GM12892 (cell line): ENCODE measurements at regions not wholly inside any gene's neighbourhood (a gene's known extent, or its start where the extent isn't known, plus 50 kb on each side); places are given as distances from the start of the nearest gene placed in this dataset.
"Not testable (repeated sequence)": the region's sequence is repeated elsewhere in the genome, so short reads cannot be mapped to it uniquely, and the experiment has no call there.

Experiments used
- DNase-seq: peaks from one replicate; pipeline ENCODE4 v3.0.0; 2011; ENCODE audit not compliant: insufficient read length
- FAIRE-seq: peaks from 2 replicates; lab custom pipeline; 2011; peaks lifted over from hg19 to GRCh38; lab: Jason Lieb, UNC
- POLR2A ChIP-seq: IDR thresholded peaks from 2 replicates; pipeline ENCODE4 v1.6.1; 2011; ENCODE audit warnings: low read depth, low read length, control low read depth
- POLR2AphosphoS5 ChIP-seq: IDR thresholded peaks from 2 replicates; pipeline ENCODE4 v1.6.1; 2011; ENCODE audit warnings: low read depth, low read length, control low read depth
- TAF1 ChIP-seq: IDR thresholded peaks from 2 replicates; pipeline ENCODE4 v1.6.1; 2011; ENCODE audit warnings: low read depth, mild to moderate bottlenecking, control low read depth, low read length, borderline replicate concordance

DNA sequence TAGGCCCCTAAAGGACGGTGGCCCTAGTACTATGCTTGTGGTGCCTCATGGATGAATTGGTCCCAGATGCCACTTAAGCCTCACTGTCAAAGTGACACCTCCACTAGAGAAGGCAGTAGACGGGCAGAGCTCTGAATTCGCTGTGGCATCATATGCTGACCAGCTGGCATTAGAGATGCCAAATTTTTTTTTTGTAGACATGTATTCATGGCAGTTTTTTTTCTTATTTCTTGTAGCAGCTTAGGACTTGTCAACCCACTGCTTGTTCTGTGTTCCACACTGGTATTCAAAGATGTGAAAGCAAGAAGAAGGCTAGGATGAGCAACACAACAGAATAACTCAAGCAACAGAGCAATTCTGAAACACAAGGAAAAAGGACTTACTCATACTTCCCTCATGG is 212.5 kb downstream of the DLEU7 start:
- FAIRE-seq (no peak), DNase-seq (no peak)
- TF ChIP-seq POLR2AphosphoS5 (no peak), POLR2A (no peak), TAF1 (no peak)

DNA sequence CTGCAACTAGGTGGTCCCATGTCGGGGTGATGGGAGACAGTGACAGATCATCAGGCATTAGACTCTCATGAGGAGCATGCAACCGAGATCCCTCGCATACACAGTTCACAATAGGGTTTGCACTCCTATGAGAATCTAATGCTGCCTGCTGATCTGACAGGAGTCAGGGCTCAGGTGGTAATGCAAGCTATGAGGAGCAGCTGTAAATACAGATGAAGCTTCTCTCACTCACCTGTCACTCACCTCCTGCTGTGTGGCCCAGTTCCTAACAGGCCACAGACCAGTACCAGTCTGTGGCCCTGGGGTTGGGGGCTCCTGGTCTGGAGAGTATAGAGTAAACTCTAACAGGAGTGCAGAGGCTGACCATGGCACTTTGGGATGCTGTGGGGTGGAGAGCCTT is 209.2 kb downstream of the DLEU7 start:
- TF ChIP-seq TAF1: no peak
- TF ChIP-seq POLR2A: no peak
- no peak for TF ChIP-seq POLR2AphosphoS5
- FAIRE-seq: no peak
- no peak for DNase-seq

DNA sequence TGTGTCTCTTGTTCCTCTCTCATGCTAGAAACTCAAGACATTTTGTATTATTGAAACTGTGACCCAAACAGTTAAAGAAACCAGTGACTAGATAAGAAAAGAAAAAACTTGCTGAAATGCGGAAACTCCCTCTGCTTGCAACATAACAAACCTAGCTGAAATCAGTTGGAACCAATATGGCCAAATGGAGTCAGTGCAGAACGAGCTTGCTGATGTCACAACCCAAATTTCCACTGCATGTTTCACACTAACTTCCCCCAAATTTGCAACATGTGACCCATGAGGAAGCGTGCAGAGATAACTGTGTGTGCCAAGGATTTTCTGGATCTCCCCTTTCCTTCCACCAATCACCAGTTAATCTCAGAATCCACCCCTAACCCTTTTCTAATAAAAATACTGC is 208.0 kb downstream of the DLEU7 start:
- TF ChIP-seq POLR2AphosphoS5: no peak
- no peak for TF ChIP-seq TAF1
- TF ChIP-seq POLR2A: no peak
- peak; percentile 85 for FAIRE-seq
- no peak for DNase-seq

DNA sequence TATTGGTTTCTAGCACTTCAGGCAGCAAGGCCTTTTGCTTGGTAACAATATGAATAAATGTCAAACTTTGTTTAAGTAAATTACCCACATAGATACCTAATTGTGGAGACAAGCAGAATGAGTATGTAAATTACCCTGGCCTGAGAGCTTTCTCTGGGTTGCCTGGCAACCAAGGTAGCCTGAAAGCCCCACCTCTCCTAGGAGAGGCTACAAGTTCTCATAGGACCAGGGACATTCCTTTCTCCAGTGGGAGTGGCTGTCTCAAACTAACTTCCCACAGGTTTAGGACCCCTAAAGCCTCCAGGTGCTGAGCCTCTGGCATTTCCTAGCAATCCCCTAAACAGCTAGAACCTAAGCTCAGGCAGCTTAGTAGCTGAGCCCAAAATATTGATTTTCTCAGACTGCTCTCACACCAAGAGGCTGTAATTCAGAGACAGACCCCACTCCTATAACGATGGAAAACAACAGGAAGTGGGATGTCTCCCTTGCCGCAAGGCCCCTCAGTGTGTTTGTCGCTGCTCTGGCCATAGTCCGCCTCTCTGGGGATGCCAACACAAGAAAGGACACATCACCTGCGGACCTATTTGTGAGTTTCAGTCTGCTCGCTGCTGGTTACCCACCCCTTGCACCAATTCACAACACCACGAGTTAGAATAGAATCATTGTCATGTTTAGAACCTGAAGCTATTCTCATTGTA is 207.3 kb downstream of the DLEU7 start:
- DNase-seq: no peak
- FAIRE-seq: peak; percentile 27
- TF ChIP-seq TAF1 (no peak), POLR2A (no peak), POLR2AphosphoS5 (no peak)

DNA sequence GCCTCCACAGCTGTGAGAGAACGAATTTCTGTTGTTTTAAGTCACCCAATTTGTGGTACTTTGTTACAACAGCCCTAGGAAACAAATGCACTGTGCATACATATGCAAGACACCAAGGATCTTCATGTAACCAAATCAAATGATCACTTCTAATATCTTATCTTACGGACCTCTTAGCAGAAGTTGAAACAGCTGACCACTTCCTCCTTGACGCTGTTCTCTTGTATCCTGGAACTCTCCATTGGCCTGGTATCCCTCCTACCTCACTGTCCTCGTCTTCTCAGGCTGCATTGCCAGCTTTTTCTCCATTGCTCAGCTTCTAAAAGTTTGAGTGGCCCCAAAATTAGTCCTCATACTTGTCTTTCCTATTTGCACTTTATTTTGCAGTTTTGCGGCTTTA is 200.4 kb downstream of the DLEU7 start:
- DNase-seq (no peak), FAIRE-seq (no peak)
- TF ChIP-seq POLR2A: no peak
- no peak for TF ChIP-seq TAF1
- no peak for TF ChIP-seq POLR2AphosphoS5

DNA sequence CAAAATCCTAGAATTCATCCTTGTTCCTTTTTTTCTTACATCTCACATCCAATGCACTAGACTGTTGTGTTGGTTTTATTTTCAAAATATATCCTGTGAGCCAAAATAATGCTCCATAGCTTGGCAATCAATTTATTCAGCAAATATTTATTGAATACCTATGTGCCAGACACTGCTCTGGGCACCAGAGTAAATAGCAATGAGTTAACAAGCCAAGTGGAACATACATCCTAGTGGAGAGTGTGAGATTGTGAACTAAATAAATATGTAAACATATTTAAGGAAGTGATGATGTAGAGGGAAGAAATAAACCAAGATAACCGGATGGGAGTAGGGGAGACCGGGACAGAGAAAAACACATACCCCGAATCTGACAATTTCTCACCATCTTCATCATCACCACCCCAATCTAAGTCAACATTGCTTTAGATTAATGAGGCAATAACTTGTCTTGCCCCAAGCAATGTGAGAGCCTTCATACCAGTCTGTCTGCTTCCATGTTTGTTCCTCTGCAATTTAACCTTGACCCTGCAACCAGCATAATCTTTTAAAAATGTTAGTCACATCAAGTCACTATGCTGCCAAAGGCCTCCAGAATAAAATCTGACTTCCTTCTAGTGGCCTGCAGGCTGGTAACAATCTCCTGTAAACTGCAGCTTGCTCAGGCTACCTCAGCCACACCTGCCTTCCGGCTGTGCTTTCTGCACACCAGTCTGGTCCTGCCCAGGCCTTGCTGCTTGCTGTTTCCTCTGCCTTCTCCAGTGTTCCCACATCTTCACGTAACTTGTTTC is 199.2 kb downstream of the DLEU7 start:
- no peak for DNase-seq
- no peak for FAIRE-seq
- TF ChIP-seq POLR2A (no peak), TAF1 (no peak), POLR2AphosphoS5 (no peak)

DNA sequence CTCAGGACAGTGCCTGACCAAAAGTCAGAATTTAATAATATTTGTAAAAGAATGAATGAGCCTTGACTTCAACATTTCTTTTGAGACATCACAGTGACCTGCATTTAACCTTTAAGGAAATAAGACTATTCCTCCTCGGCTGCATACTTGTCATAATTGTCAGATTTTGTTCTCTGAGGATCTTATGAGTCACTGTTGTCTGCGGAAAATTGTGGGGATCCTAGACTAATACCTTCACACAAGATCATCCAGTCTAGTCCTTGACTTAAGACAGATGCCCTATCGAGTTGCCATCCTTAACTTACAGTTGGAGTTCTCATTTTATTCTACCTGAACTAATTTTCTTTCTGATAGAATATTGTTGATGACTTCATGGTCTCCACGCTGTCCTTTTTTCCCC is 198.4 kb downstream of the DLEU7 start:
- TF ChIP-seq POLR2A (no peak), POLR2AphosphoS5 (no peak), TAF1 (no peak)
- DNase-seq: no peak
- no peak for FAIRE-seq

DNA sequence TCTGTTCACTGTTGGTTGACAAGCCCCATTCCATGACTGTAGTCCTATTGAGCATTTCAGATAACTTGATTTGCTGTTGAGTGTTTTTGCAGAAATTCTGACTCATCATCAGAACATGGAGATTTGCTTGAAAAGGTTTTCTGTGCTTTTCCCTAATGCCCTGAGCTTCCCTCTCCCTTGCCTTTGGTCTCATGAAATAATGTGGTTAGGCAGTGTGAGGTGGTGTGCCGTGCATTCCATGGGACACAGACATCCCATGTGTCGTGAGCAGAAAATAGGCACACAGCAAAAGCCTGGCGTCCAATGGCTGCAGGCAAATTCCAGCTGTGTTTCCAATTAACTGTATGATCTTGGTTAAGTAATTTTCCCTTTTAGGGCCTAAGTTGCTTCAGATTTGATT is 197.4 kb downstream of the DLEU7 start:
- no peak for TF ChIP-seq TAF1
- TF ChIP-seq POLR2A: no peak
- no peak for TF ChIP-seq POLR2AphosphoS5
- FAIRE-seq (no peak), DNase-seq (no peak)

DNA sequence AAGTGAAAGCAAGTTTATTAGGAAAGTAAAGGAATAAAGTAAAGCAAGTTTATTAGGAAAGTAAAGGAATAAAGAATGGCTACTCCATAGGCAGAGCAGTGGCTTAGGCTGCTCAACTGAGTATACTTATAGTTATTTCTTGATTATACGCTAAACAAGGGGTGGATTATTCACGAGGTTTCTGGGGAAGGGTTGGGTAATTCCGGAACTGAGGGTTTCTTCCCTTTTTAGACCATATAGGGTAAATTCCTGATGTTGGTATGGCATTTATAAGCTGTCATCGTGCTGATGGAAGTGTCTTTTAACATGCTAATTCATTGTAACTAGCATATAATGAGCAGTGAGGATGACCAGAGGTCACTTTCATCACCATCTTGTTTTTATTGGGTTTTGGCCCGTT is 194.3 kb downstream of the DLEU7 start:
- FAIRE-seq: no peak
- DNase-seq: no peak
- TF ChIP-seq TAF1: no peak
- TF ChIP-seq POLR2A: no peak
- no peak for TF ChIP-seq POLR2AphosphoS5

DNA sequence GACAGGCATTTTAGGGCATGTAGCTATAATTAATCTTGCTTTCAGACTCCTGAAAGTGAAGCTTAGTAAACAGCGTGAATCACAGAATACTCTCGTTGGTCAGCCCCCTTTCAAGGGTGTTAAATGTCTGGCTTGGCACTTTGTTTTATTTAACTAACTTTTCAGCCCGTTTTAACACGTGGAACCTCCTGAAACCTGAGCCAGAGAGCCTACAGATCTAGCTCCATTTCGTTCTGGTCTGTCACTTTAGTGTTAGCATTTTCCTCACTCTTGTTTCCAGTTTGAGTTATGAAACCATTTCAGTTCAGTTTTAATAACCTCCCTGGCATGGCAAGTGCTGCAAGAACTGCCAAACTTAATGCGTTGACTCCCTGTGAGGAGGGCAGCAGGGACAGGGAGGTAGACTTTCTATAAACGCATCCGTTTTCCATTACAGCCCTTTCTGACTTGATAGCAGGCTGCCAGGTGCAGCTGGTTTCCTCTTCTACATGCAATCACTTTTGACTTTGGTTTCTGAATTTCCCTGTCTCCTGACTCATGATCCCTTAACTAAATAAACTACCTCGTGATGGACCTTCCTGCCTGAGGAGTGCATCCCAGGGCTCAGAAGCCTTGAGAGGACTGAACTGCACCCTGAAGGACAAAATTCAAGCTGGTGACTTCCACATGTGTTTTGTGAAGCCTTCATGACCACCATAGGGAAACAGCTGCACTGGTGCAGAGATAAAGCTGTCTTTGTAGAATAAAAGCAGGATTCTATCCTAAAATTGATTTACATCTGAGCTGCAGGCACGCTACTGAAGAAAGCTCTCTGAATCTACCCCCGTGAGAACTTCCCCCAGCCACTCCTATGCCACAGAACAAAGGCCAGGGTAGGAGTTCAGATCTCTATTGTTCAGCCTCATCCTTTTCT is 192.6 kb downstream of the DLEU7 start:
- TF ChIP-seq TAF1 (no peak), POLR2A (no peak), POLR2AphosphoS5 (no peak)
- FAIRE-seq: peak; percentile 30
- no peak for DNase-seq

DNA sequence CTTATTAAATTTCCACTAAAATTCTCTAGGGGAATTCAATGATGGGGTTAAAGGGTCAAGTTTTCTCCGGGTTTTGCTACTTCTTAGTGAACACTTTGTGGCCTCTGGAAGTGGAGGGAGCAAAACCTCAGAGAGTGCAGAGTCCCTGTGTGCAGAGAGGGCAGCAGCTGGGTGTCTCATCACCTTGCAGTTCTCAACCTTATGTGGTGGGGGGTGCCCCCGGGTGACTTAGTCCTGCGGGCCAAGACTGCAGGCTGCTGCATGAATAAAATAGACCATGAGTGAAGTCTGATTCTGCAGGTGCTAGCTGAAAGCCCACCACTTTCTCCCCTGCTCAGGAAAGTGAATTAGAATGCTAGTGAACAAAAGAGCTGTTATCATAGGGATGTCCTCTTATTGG is 191.6 kb downstream of the DLEU7 start:
- no peak for TF ChIP-seq TAF1
- TF ChIP-seq POLR2A: no peak
- DNase-seq (no peak), FAIRE-seq (no peak)

DNA sequence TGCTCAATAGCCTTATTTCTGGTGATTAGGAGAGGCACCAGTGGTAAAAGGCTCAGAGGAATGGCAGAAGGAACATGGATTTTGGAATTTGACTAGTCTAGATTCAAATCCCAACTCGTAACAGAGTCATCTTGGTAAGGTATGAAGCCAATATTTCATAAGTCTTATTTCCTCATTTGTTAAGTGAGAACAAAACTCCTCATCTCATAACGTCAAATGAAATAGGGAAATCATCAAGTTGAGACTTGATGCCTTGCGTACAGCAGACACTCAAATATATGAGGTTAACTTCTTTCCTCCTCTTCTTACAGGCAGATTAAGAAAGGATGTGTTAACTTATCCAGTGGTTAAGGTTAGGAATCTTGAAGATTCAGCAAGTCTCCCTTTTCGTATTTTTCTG is 189.2 kb downstream of the DLEU7 start:
- no peak for DNase-seq
- no peak for FAIRE-seq
- TF ChIP-seq TAF1 (no peak), POLR2A (no peak), POLR2AphosphoS5 (no peak)

DNA sequence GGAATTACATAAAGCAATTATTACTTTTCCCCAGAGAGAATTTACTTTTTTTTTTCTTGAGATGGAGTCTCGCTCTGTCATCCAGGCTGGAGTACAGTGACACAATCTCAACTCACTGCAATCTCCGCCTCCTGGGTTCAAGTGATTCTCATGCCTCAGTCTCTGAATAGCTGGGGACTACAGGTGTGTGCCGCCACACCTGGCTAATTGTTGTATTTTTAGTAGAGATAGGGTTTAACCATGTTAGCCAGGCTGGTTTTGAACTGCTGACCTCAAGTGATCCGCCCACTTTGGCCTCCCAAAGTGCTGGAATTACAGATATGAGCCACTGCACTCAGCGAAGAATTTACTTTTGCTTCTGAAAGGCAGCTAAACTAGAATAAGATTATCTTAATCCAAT is 181.6 kb downstream of the DLEU7 start:
- DNase-seq, FAIRE-seq: not testable (repeated sequence)
